Ovary (tissue), 3 donors: ENCODE measurements at regions not wholly inside any gene's neighbourhood (a gene's known extent, or its start where the extent isn't known, plus 50 kb on each side); places are given as distances from the start of the nearest gene placed in this dataset.

Experiments
- CTCF ChIP-seq, 3 donors: fragments of 450-650 bp in 2 of 3; fragments of 200-600 bp in 1 of 3; IDR thresholded peaks; one replicate each; pipeline versions ENCODE4 v1.5.1 to v1.8.0; 2016 to 2022; ENCODE audit warnings: antibody characterized with exemption in 3 of 3, mild to moderate bottlenecking in 1 of 3
- POLR2A ChIP-seq: fragments of 450-650 bp; IDR thresholded peaks from one replicate; pipeline ENCODE4 v1.6.1; 2017; ENCODE audit warnings: antibody characterized with exemption, mild to moderate bottlenecking, moderate library complexity
- donor health status: DM: no; HTN: no; CAD: no.

- TF ChIP-seq CTCF (IDR thresholded peaks at IDR 0.05) (no peak), POLR2A (no peak)
These were observed 1270.9 kb downstream of the CDH11 start for GRCh38 chr16:63850979-63851378.
